H1 (cell line): ENCODE measurements at regions not wholly inside any gene's neighbourhood (a gene's known extent, or its start where the extent isn't known, plus 50 kb on each side); places are given as distances from the start of the nearest gene placed in this dataset.

Experiments
- CTCF ChIA-PET: fragments of 300-600 bp; sonication (Branson Sonifier 250); formaldehyde crosslinking; loops from one replicate; lab custom pipeline; 2021; ENCODE audit not compliant: partially characterized antibody; lab: Charles Lee
- POLR2A ChIA-PET: fragments of 300-600 bp; sonication (Branson Sonifier 250); formaldehyde crosslinking; loops from one replicate; lab custom pipeline; 2021; ENCODE audit warnings: inconsistent platforms; ENCODE audit not compliant: partially characterized antibody; lab: Charles Lee
- DNase-seq, 2 experiments: peaks; one replicate each; pipeline versions ENCODE4 v3.0.0 to v3.0.0-alpha.2; 2010 to 2022; ENCODE audit warnings: low spot score in 2 of 2, low read depth in 1 of 2, mixed read lengths in 1 of 2
- FAIRE-seq: peaks from 2 replicates; lab custom pipeline; 2011; peaks lifted over from hg19 to GRCh38; lab: Jason Lieb, UNC
- H2AFZ ChIP-seq: 2 replicates; pipeline ENCODE4 v1.8.1; 2012; ENCODE audit warnings: low read length, inconsistent platforms
- H2AK5ac ChIP-seq: 2 replicates; pipeline ENCODE4 v1.6.1; 2013; ENCODE audit warnings: low read depth, low read length
- H2BK120ac ChIP-seq: replicated peaks from 2 replicates; pipeline ENCODE3; 2013; ENCODE audit warnings: low read depth, low read length, inconsistent platforms
- H2BK12ac ChIP-seq: 2 replicates; pipeline ENCODE4 v1.6.1; 2013; ENCODE audit warnings: low read depth, low read length
- H2BK15ac ChIP-seq: 2 replicates; pipeline ENCODE4 v1.6.1; 2013; ENCODE audit warnings: low read length
- H2BK20ac ChIP-seq: 2 replicates; pipeline ENCODE4 v1.6.1; 2013; ENCODE audit warnings: low read length
- H2BK5ac ChIP-seq: 2 replicates; pipeline ENCODE4 v1.6.1; 2013; ENCODE audit warnings: low read depth, low read length
- H3K14ac ChIP-seq: 2 replicates; pipeline ENCODE4 v1.6.1; 2013; ENCODE audit warnings: inconsistent platforms; ENCODE audit not compliant: insufficient read length
- H3K18ac ChIP-seq: 2 replicates; pipeline ENCODE4 v1.6.1; 2013; ENCODE audit warnings: low read length; ENCODE audit errors: extremely low read depth
- H3K23ac ChIP-seq: 2 replicates; pipeline ENCODE4 v1.6.1; 2013; ENCODE audit warnings: inconsistent platforms; ENCODE audit not compliant: insufficient read length
- H3K23me2 ChIP-seq: 2 replicates; pipeline ENCODE4 v1.6.1; 2013; ENCODE audit warnings: low read depth, low read length
- H3K27ac ChIP-seq: 2 replicates; pipeline ENCODE4 v1.6.1; 2011; ENCODE audit warnings: low read depth, low read length, inconsistent platforms
- H3K27me3 ChIP-seq, 4 experiments: replicated peaks in 1 of 4; 1 replicate in 1 of 4; 2 replicates in 3 of 4; pipeline versions ENCODE4 v1.6.1 to v1.8.1; 2011 to 2013; ENCODE audit warnings: low read length in 3 of 4, mild to moderate bottlenecking in 3 of 4, inconsistent platforms in 2 of 4, mixed read lengths in 2 of 4, moderate library complexity in 1 of 4; ENCODE audit not compliant: control insufficient read depth in 3 of 4, insufficient read depth in 3 of 4; ENCODE audit errors: extremely low read depth in 1 of 4
- H3K36me3 ChIP-seq, 4 experiments: 2 replicates each; pipeline versions ENCODE4 v1.6.1 to v1.8.1; 2011 to 2013; ENCODE audit warnings: mild to moderate bottlenecking in 4 of 4, low read length in 3 of 4, moderate library complexity in 2 of 4, control low read depth in 1 of 4, inconsistent platforms in 1 of 4; ENCODE audit not compliant: insufficient read depth in 4 of 4, control insufficient read depth in 2 of 4
- H3K4ac ChIP-seq: replicated peaks from 2 replicates; pipeline ENCODE3; 2013; ENCODE audit warnings: low read length, low read depth, mixed read lengths, inconsistent platforms; ENCODE audit not compliant: insufficient read length
- H3K4me1 ChIP-seq, 4 experiments: replicated peaks in 1 of 4; 1 replicate in 1 of 4; 2 replicates in 3 of 4; pipeline versions ENCODE4 v1.6.1 to v1.8.1; 2011 to 2013; ENCODE audit warnings: low read length in 3 of 4, inconsistent platforms in 2 of 4, mixed read lengths in 1 of 4; ENCODE audit not compliant: insufficient read depth in 4 of 4, control insufficient read depth in 3 of 4
- H3K4me2 ChIP-seq, 2 experiments: 2 replicates each; pipeline versions ENCODE4 v1.6.1 to v1.8.1; 2011 to 2013; ENCODE audit warnings: low read depth in 2 of 2, low read length in 2 of 2, control low read depth in 1 of 2, inconsistent platforms in 1 of 2, mild to moderate bottlenecking in 1 of 2; ENCODE audit not compliant: insufficient read depth in 1 of 2
- H3K4me3 ChIP-seq, 4 experiments: fragments of 200-600, 300-600 bp in 1 of 4; sonication (generic), shearing (Covaris generic), sonication (Bioruptor Twin) in 1 of 4; 2 replicates each; pipeline versions ENCODE4 v1.5.1 to v1.8.1; 2011 to 2016; ENCODE audit warnings: low read length in 4 of 4, low read depth in 3 of 4, control low read depth in 2 of 4, inconsistent platforms in 2 of 4, mild to moderate bottlenecking in 2 of 4, mixed read lengths in 1 of 4, moderate library complexity in 1 of 4; ENCODE audit not compliant: insufficient read depth in 2 of 4; ENCODE audit errors: extremely low read depth in 1 of 4
- H3K56ac ChIP-seq: replicated peaks from 2 replicates; pipeline ENCODE3; 2013; ENCODE audit warnings: low read depth, mild to moderate bottlenecking, mixed read lengths, low read length, inconsistent platforms; ENCODE audit not compliant: insufficient read length
- H3K79me1 ChIP-seq: 2 replicates; pipeline ENCODE4 v1.6.1; 2013; ENCODE audit warnings: low read depth, low read length, control low read depth
- H3K79me2 ChIP-seq, 2 experiments: 2 replicates each; pipeline versions ENCODE4 v1.6.1 to v1.8.1; 2012 to 2013; ENCODE audit warnings: low read length in 2 of 2, mild to moderate bottlenecking in 2 of 2, inconsistent platforms in 1 of 2; ENCODE audit not compliant: insufficient read depth in 2 of 2, control insufficient read depth in 1 of 2
- H3K9ac ChIP-seq, 4 experiments: replicated peaks in 1 of 4; 1 replicate in 1 of 4; 2 replicates in 3 of 4; pipeline versions ENCODE4 v1.6.1 to v1.8.1; 2011 to 2013; ENCODE audit warnings: low read depth in 3 of 4, low read length in 3 of 4, control low read depth in 2 of 4, mild to moderate bottlenecking in 2 of 4, moderate library complexity in 2 of 4, inconsistent platforms in 1 of 4; ENCODE audit errors: extremely low read depth in 1 of 4
- H3K9me3 ChIP-seq, 2 experiments: 2 replicates each; pipeline versions ENCODE4 v1.6.1 to v1.8.1; 2012 to 2013; ENCODE audit warnings: mild to moderate bottlenecking in 2 of 2, moderate library complexity in 2 of 2, control low read depth in 1 of 2, inconsistent platforms in 1 of 2, low read depth in 1 of 2, low read length in 1 of 2, mixed read lengths in 1 of 2; ENCODE audit not compliant: insufficient read depth in 2 of 2
- H4K20me1 ChIP-seq, 2 experiments: replicated peaks in 1 of 2; 2 replicates each; pipeline versions ENCODE3 to v1.8.1; 2011 to 2013; ENCODE audit warnings: inconsistent platforms in 2 of 2, low read length in 2 of 2, mild to moderate bottlenecking in 1 of 2; ENCODE audit not compliant: insufficient read depth in 2 of 2, control insufficient read depth in 1 of 2
- H4K5ac ChIP-seq: 2 replicates; pipeline ENCODE4 v1.6.1; 2013; ENCODE audit warnings: low read length, low read depth, mixed read lengths, inconsistent platforms; ENCODE audit not compliant: insufficient read length
- H4K8ac ChIP-seq: 2 replicates; pipeline ENCODE4 v1.8.0; 2013; ENCODE audit warnings: mild to moderate bottlenecking, moderate library complexity, low read length, inconsistent platforms; ENCODE audit not compliant: insufficient read depth; ENCODE audit errors: extremely low read depth
- H4K91ac ChIP-seq: replicated peaks from 2 replicates; pipeline ENCODE3; 2013; ENCODE audit warnings: low read length, mixed read lengths, inconsistent platforms; ENCODE audit not compliant: insufficient read length
- JUN ChIP-seq: IDR thresholded peaks from 2 replicates; pipeline ENCODE4 v1.6.1; 2011; ENCODE audit warnings: low read depth, mild to moderate bottlenecking, improper control_type of control experiment, low read length
- WGBS, 2 experiments: shearing (Covaris generic) in 1 of 2; methylation state at CpG; one replicate each; pipeline versions ENCODE4 v1.1.6 to v1.1.7; 2013 to 2015; ENCODE audit warnings: low lambda C conversion rate in 2 of 2, mixed read lengths in 2 of 2, inconsistent platforms in 1 of 2, low coverage in 1 of 2, missing lambda C conversion rate in 1 of 2; ENCODE audit not compliant: insufficient replicate concordance in 2 of 2, insufficient coverage in 1 of 2, insufficient read length in 1 of 2; ENCODE audit errors: extremely low coverage in 1 of 2, missing lambda C conversion rate in 1 of 2; 5-methylcytosine and 5-hydroxymethylcytosine counted together

GRCh38 chr10:113239566-113240350, 289.7 kb downstream of the TCF7L2 start:
- ChIA-PET POLR2A (no interaction called here), CTCF (interaction anchor here (0.8 to 2.4 kb wide), 5 partner anchors 11 to 176 kb away, joined by 3 to 11 read pairs (median 3); no protein-coding TSS in a partner anchor)

More at GRCh38 chr10:113239566-113240350, 289.7 kb downstream of the TCF7L2 start:
- no peaks in the 10 kb centered on the region for H3K79me1 ChIP-seq
- FAIRE-seq (no peak), DNase-seq (no peak)
- H2BK120ac ChIP-seq: no peak overlapping the region
- no peak overlapping the region for H3K9ac ChIP-seq
- no peak overlapping the region for H3K27ac ChIP-seq
- no peak overlapping the region for H3K56ac ChIP-seq
- H2BK20ac ChIP-seq: no peak overlapping the region
- H3K79me2 ChIP-seq: no peaks in the 10 kb centered on the region
- no peak overlapping the region for H3K4me2 ChIP-seq
- no peak overlapping the region for H4K91ac ChIP-seq
- H2AK5ac ChIP-seq: no peak overlapping the region
- H4K8ac ChIP-seq: no peak overlapping the region
- H3K23ac ChIP-seq: no peak overlapping the region
- no peak overlapping the region for H4K5ac ChIP-seq
- H2BK5ac ChIP-seq: no peak overlapping the region
- H2BK12ac ChIP-seq: no peak overlapping the region
- no peak overlapping the region for H3K4ac ChIP-seq
- no peak overlapping the region for H3K14ac ChIP-seq
- H3K9me3 ChIP-seq: no peaks in the 10 kb centered on the region
- no peak overlapping the region for H3K18ac ChIP-seq
- WGBS, 2 experiments: 87% methylated on average over 7 of the region's 7 CpGs; no CpG with 5 or more reads in 1 of the 2 experiments
- no peak overlapping the region for H2BK15ac ChIP-seq
- H4K20me1 ChIP-seq: no peaks in the 10 kb centered on the region
- TF ChIP-seq JUN: no peak
- no peaks in the 10 kb centered on the region for H3K4me1 ChIP-seq
- H3K27me3 ChIP-seq: no peaks in the 10 kb centered on the region
- no peak overlapping the region for H3K4me3 ChIP-seq
- no peak overlapping the region; the same call in 1 of the 2 replicates for H2AFZ ChIP-seq
- H3K36me3 ChIP-seq: no peaks in the 10 kb centered on the region
- no peaks in the 10 kb centered on the region for H3K23me2 ChIP-seq
